PC-3 (cell line): ENCODE measurements at regions not wholly inside any gene's neighbourhood (a gene's known extent, or its start where the extent isn't known, plus 50 kb on each side); places are given as distances from the start of the nearest gene placed in this dataset.

ENCODE experiments used
- ATAC-seq: fragments of 200-7000 bp; cut with Tn5 transposase; 2 replicates; pipeline ENCODE4 v1.9.1; 2020; ENCODE audit warnings: mild to moderate bottlenecking, moderate library complexity
- BruUV-seq: library from RNA; stranded (reverse); fragments of 400-500 nt; replicated peaks from 2 replicates; lab custom pipeline; 2021; lab: Mats Ljungman, UMichigan
- CTCF ChIA-PET: fragments of 300-600 bp; sonication (Branson Sonifier 250); formaldehyde crosslinking; loops from one replicate; lab custom pipeline; 2022; ENCODE audit warnings: antibody characterized with exemption; lab: Charles Lee
- POLR2A ChIA-PET: fragments of 300-600 bp; sonication (Branson Sonifier 250); formaldehyde crosslinking; loops from one replicate; lab custom pipeline; 2022; ENCODE audit warnings: antibody characterized with exemption; ENCODE audit not compliant: unreplicated experiment; lab: Charles Lee
- DNase-seq: peaks from one replicate; pipeline ENCODE4 v3.0.0-alpha.2; 2015
- H2AFZ ChIP-seq: fragments of 300-600 bp; sonication (generic); 2 replicates; pipeline ENCODE4 v1.6.0; 2016; ENCODE audit warnings: antibody characterized with exemption, low read length
- H3F3A ChIP-seq: fragments of 300-600 bp; sonication (generic); one replicate; pipeline ENCODE4 v1.6.0; 2017; ENCODE audit warnings: antibody characterized with exemption, low read length, control low read depth, mild to moderate bottlenecking; ENCODE audit not compliant: unreplicated experiment
- H3K27ac ChIP-seq: fragments of 300-600 bp; sonication (generic); 2 replicates; pipeline ENCODE4 v1.5.1; 2016; ENCODE audit warnings: mild to moderate bottlenecking, low read length
- H3K27me3 ChIP-seq: fragments of 300-600 bp; sonication (generic); 2 replicates; pipeline ENCODE4 v1.6.1; 2016; ENCODE audit warnings: low read length, mixed read lengths
- H3K36me3 ChIP-seq: fragments of 300-600 bp; sonication (generic); 2 replicates; pipeline ENCODE4 v1.6.1; 2016; ENCODE audit warnings: low read depth, mixed run types, low read length, mixed read lengths
- H3K4me1 ChIP-seq: fragments of 300-600 bp; sonication (generic); 2 replicates; pipeline ENCODE4 v1.5.1; 2016; ENCODE audit warnings: low read length; ENCODE audit not compliant: insufficient read depth
- H3K4me2 ChIP-seq: fragments of 300-600 bp; sonication (generic); 2 replicates; pipeline ENCODE4 v1.6.0; 2016; ENCODE audit warnings: low read length
- H3K4me3 ChIP-seq: fragments of 300-600 bp; sonication (generic); 2 replicates; pipeline ENCODE4 v1.5.1; 2016; ENCODE audit warnings: mild to moderate bottlenecking, low read length, mixed read lengths
- H3K79me2 ChIP-seq: fragments of 300-600 bp; sonication (generic); 2 replicates; pipeline ENCODE4 v1.6.1; 2017; ENCODE audit warnings: low read length, mixed read lengths
- H3K9ac ChIP-seq: fragments of 300-600 bp; sonication (generic); 2 replicates; pipeline ENCODE4 v1.6.0; 2016; ENCODE audit warnings: mild to moderate bottlenecking, low read length
- H3K9me2 ChIP-seq: fragments of 300-600 bp; sonication (generic); replicated peaks from 2 replicates; pipeline ENCODE4 v1.6.1; 2016; ENCODE audit warnings: mixed run types, low read length, mixed read lengths
- H3K9me3 ChIP-seq: fragments of 300-600 bp; sonication (generic); 2 replicates; pipeline ENCODE4 v1.6.1; 2016; ENCODE audit warnings: low read length, mixed read lengths
- H4K20me1 ChIP-seq: fragments of 300-600 bp; sonication (generic); 2 replicates; pipeline ENCODE4 v1.6.1; 2016; ENCODE audit warnings: low read length, mixed read lengths
- CTCF ChIP-seq: fragments of 300-600 bp; sonication (generic); conservative IDR thresholded peaks from 2 replicates; pipeline ENCODE4 v1.5.1; 2017; ENCODE audit warnings: antibody characterized with exemption, low read depth, mild to moderate bottlenecking, low read length
- EZH2 ChIP-seq: fragments of 300-600 bp; sonication (generic); IDR thresholded peaks from one replicate; pipeline ENCODE4 v1.6.1; 2017; ENCODE audit warnings: antibody characterized with exemption, mild to moderate bottlenecking, low read length; ENCODE audit not compliant: unreplicated experiment
- EZH2phosphoT487 ChIP-seq: fragments of 300-600 bp; sonication (generic); IDR thresholded peaks from 2 replicates; pipeline ENCODE4 v1.6.1; 2018; ENCODE audit warnings: mild to moderate bottlenecking, antibody characterized with exemption, low read length, borderline replicate concordance
- intact Hi-C: fragments of 100-400 bp; cut with micrococcal nuclease; formaldehyde crosslinking; loops from 2 replicates; pipeline ENCODE4 v1.9.0; 2023

- H3K4me1 ChIP-seq, result peaks cover 14% of the 10 kb centered on the region
Measured at GRCh38 chr22:26892166-26893041, 235.0 kb downstream of the MIAT start.

DNA sequence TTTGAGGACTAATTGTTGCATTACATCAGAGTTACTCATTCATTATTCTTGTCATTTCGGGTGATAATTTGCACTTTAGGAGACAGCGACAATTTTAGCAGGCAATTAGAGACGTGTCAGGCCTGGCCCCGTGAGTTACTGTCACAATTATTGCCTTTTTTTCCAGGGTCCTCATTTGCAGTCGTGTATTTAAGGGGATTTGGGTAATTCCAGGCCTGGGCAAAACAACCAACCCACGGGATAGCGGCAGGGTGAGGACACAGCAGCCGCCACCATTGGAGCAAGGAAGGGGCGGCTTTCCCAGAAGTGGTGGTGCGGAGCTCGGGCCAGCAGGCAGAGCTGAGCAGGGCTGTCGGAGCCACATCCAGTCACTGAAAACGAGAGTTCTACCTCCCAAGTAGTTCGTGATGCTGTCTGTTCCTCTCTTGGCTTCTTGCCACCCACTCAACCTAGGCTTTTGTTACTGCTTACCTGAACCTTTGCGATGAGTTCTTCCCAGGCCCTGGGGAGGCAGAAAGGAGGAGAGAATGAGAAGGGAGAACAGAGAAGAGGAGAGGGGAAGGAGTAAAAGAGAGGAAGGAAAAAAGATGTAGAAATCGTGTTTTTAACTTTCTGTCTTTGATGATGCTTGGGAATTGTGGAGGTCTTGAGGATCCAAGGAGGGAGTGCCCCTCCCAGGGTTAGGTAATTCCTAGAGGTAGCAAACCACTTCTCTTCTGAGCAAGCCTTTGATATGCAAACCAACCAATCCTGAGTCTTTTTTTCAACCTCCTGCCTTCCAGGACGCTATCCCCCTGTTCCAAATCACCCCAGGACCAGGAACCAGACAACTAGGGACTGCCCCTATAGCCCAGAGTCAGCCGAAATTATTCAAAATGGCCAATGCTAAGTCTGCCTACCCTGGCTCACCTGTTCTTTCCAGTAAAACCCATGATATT lies 236.1 kb downstream of the MIAT start:
- intact Hi-C loops, result no loop called here
- CTCF ChIA-PET, result no interaction called here
- no peak for ATAC-seq

More at GRCh38 chr22:26892166-26893041, 235.0 kb downstream of the MIAT start:
- no peak overlapping the region for H3K4me2 ChIP-seq
- H3K36me3 ChIP-seq, result no peaks in the 10 kb centered on the region
- BruUV-seq, result no TSS peak
- H3K4me3 ChIP-seq, result no peak overlapping the region
- DNase-seq, result no peak
- POLR2A ChIA-PET, result no interaction called here
- H4K20me1 ChIP-seq, result no peaks in the 10 kb centered on the region
- H3K9me2 ChIP-seq, result no peaks in the 10 kb centered on the region
- CTCF ChIA-PET, result no interaction called here
- H3K9ac ChIP-seq, result no peak overlapping the region
- peaks cover 7% of the 10 kb centered on the region for H3F3A ChIP-seq
- peaks cover 30% of the 10 kb centered on the region for H3K27me3 ChIP-seq
- intact Hi-C loops, result no loop called here
- H3K27ac ChIP-seq, result no peak overlapping the region
- H3K79me2 ChIP-seq, result no peaks in the 10 kb centered on the region
- no peak for ATAC-seq
- H3K9me3 ChIP-seq, result no peaks in the 10 kb centered on the region
- H2AFZ ChIP-seq, result no peak overlapping the region
- TF ChIP-seq CTCF (no peak), EZH2phosphoT487 (no peak), EZH2 (no peak)

More for the DNA sequence above, 236.1 kb downstream of the MIAT start:
- BruUV-seq, result no TSS peak
- H3K36me3 ChIP-seq, result no peaks in the 10 kb centered on the region
- POLR2A ChIA-PET, result no interaction called here
- H3K27ac ChIP-seq, result no peak overlapping the region
- no peaks in the 10 kb centered on the region for H3K9me3 ChIP-seq
- no peak overlapping the region for H3K4me2 ChIP-seq
- no peaks in the 10 kb centered on the region for H3K9me2 ChIP-seq
- H3F3A ChIP-seq, result peaks cover 7% of the 10 kb centered on the region
- no peak overlapping the region for H3K4me3 ChIP-seq
- H3K79me2 ChIP-seq, result no peaks in the 10 kb centered on the region
- no peak overlapping the region for H3K9ac ChIP-seq
- TF ChIP-seq EZH2phosphoT487 (no peak), CTCF (no peak), EZH2 (no peak)
- peaks cover 14% of the 10 kb centered on the region for H3K4me1 ChIP-seq
- H4K20me1 ChIP-seq, result no peaks in the 10 kb centered on the region
- no peak overlapping the region for H2AFZ ChIP-seq
- DNase-seq, result no peak
- H3K27me3 ChIP-seq, result peaks cover 27% of the 10 kb centered on the region
